ENCODE measurements at regions not wholly inside any gene's neighbourhood (a gene's known extent, or its start where the extent isn't known, plus 50 kb on each side); places are given as distances from the start of the nearest gene placed in this dataset.

GRCh38 chr9:120138955-120139354 lies 441.0 kb downstream of the CDK5RAP2 start:
- no peak overlapping the region for H3K27ac ChIP-seq
- no peak overlapping the region for H3K4me3 ChIP-seq
- no peaks in the 10 kb centered on the region for H3K9me3 ChIP-seq
- H3K4me1 ChIP-seq: no peaks in the 10 kb centered on the region
- H3K27me3 ChIP-seq: no peaks in the 10 kb centered on the region
- H3K36me3 ChIP-seq: no peaks in the 10 kb centered on the region
- 45% methylated on average over 1 of the region's 1 CpG for WGBS (ENCODE audit: insufficient coverage, low coverage, low lambda C conversion rate, missing lambda C conversion rate)
- ATAC-seq (no peak), DNase-seq (no peak)
- TF ChIP-seq POLR2A (IDR thresholded peaks at IDR 0.05): no peak
- TF ChIP-seq, protein P1, sequence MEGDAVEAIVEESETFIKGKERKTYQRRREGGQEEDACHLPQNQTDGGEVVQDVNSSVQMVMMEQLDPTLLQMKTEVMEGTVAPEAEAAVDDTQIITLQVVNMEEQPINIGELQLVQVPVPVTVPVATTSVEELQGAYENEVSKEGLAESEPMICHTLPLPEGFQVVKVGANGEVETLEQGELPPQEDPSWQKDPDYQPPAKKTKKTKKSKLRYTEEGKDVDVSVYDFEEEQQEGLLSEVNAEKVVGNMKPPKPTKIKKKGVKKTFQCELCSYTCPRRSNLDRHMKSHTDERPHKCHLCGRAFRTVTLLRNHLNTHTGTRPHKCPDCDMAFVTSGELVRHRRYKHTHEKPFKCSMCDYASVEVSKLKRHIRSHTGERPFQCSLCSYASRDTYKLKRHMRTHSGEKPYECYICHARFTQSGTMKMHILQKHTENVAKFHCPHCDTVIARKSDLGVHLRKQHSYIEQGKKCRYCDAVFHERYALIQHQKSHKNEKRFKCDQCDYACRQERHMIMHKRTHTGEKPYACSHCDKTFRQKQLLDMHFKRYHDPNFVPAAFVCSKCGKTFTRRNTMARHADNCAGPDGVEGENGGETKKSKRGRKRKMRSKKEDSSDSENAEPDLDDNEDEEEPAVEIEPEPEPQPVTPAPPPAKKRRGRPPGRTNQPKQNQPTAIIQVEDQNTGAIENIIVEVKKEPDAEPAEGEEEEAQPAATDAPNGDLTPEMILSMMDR (IDR thresholded peaks at IDR 0.05): no peak
- intact Hi-C loops (cut with DNase I): no loop called here

DNA sequence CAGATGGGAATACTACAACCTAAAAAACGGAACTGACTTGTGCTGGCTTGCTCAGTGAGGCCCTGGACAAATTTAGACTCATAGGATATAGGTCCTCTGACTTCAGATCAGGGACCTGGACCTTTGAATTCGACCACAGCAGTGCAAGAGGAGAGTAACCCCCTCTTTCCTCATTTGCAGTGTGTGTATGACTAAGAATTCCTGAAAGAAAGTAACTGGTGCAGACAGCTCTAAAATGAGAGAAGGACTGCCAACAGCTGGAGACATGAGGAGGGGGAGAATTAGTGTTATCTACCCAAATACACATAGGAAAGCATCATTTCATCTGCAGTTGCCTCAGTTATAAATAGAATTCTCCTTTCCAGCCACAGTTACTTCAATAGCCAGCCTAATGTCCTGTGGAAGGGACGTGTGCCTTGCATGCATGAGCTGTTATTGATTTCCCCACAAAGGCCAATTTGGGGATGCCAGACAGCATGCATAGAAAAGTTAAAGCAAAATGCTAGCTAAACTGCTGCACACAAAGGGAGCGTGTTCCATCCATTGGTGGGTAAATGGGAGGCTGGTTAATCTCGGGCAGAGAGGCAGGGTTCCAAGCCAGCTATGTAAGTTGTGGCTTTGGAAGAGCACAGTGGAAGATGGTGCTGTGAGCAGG lies 442.7 kb downstream of the CDK5RAP2 start:
- intact Hi-C loops (cut with DNase I): no loop called here
- no peak overlapping the region for H3K4me3 ChIP-seq
- ATAC-seq (no peak), DNase-seq (no peak)
- no peaks in the 10 kb centered on the region for H3K4me1 ChIP-seq
- H3K27ac ChIP-seq: no peak overlapping the region
- H3K9me3 ChIP-seq: no peaks in the 10 kb centered on the region
- WGBS (ENCODE audit: insufficient coverage, low coverage, low lambda C conversion rate, missing lambda C conversion rate): 39% methylated on average over 4 of the region's 5 CpGs
- no peaks in the 10 kb centered on the region for H3K36me3 ChIP-seq
- no peaks in the 10 kb centered on the region for H3K27me3 ChIP-seq
- no peak for TF ChIP-seq POLR2A (IDR thresholded peaks at IDR 0.05)
- TF ChIP-seq, protein P1 (IDR thresholded peaks at IDR 0.05): no peak

GRCh38 chr9:120136696-120137095 lies 443.3 kb downstream of the CDK5RAP2 start:
- 36% methylated on average over 1 of the region's 1 CpG for WGBS (ENCODE audit: insufficient coverage, low coverage, low lambda C conversion rate, missing lambda C conversion rate)

DNA sequence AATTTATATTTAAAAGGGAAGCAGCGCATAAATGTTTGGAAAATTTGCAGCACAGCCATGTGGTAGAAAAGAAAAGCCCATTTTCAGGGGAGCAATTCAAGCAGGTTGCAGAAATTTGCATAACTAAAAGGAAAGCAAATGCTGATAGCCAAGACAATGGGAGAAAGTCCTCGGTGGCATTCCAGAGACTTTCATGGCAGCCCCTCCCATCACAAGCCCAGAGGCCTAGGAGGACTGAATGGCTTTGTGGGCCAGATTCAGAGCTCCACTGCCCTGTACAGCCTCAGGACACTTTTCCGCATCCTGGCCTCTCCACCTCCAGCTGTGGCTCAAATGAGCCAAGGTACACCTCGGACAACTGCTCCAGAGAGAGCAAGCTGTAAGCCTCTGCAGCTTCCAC lies 462.9 kb downstream of the CDK5RAP2 start:
- no peaks in the 10 kb centered on the region for H3K27me3 ChIP-seq
- TF ChIP-seq, protein P1 (IDR thresholded peaks at IDR 0.05): no peak
- TF ChIP-seq POLR2A (IDR thresholded peaks at IDR 0.05): no peak
- DNase-seq (no peak), ATAC-seq (no peak)
- WGBS (ENCODE audit: insufficient coverage, low coverage, low lambda C conversion rate, missing lambda C conversion rate): 65% methylated on average over 2 of the region's 4 CpGs
- intact Hi-C loops (cut with DNase I): no loop called here
- H3K27ac ChIP-seq: no peak overlapping the region
- no peaks in the 10 kb centered on the region for H3K36me3 ChIP-seq
- H3K4me3 ChIP-seq: no peak overlapping the region
- H3K9me3 ChIP-seq: no peaks in the 10 kb centered on the region
- no peaks in the 10 kb centered on the region for H3K4me1 ChIP-seq

More at GRCh38 chr9:120136696-120137095, 443.3 kb downstream of the CDK5RAP2 start:
- H3K4me3 ChIP-seq: no peak overlapping the region
- TF ChIP-seq, protein P1 (IDR thresholded peaks at IDR 0.05): no peak
- no peak for TF ChIP-seq POLR2A (IDR thresholded peaks at IDR 0.05)
- no peaks in the 10 kb centered on the region for H3K9me3 ChIP-seq
- H3K4me1 ChIP-seq: no peaks in the 10 kb centered on the region
- no peaks in the 10 kb centered on the region for H3K36me3 ChIP-seq
- DNase-seq (no peak), ATAC-seq (no peak)
- H3K27me3 ChIP-seq: no peaks in the 10 kb centered on the region
- intact Hi-C loops (cut with DNase I): no loop called here
- no peak overlapping the region for H3K27ac ChIP-seq
